ENCODE measurements at regions not wholly inside any gene's neighbourhood (a gene's known extent, or its start where the extent isn't known, plus 50 kb on each side); places are given as distances from the start of the nearest gene placed in this dataset.

GRCh38 chr4:124139044-124139443, 573.5 kb downstream of the ANKRD50 start:
- TF ChIP-seq, protein P1, sequence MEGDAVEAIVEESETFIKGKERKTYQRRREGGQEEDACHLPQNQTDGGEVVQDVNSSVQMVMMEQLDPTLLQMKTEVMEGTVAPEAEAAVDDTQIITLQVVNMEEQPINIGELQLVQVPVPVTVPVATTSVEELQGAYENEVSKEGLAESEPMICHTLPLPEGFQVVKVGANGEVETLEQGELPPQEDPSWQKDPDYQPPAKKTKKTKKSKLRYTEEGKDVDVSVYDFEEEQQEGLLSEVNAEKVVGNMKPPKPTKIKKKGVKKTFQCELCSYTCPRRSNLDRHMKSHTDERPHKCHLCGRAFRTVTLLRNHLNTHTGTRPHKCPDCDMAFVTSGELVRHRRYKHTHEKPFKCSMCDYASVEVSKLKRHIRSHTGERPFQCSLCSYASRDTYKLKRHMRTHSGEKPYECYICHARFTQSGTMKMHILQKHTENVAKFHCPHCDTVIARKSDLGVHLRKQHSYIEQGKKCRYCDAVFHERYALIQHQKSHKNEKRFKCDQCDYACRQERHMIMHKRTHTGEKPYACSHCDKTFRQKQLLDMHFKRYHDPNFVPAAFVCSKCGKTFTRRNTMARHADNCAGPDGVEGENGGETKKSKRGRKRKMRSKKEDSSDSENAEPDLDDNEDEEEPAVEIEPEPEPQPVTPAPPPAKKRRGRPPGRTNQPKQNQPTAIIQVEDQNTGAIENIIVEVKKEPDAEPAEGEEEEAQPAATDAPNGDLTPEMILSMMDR (IDR thresholded peaks at IDR 0.05; ENCODE audit: insufficient read depth, low read depth, low read length, missing control alignments) = no peak
- H3K4me3 ChIP-seq (ENCODE audit: low read depth, low read length) = no peak overlapping the region
- no peak for DNase-seq (ENCODE audit: low read depth)

DNA sequence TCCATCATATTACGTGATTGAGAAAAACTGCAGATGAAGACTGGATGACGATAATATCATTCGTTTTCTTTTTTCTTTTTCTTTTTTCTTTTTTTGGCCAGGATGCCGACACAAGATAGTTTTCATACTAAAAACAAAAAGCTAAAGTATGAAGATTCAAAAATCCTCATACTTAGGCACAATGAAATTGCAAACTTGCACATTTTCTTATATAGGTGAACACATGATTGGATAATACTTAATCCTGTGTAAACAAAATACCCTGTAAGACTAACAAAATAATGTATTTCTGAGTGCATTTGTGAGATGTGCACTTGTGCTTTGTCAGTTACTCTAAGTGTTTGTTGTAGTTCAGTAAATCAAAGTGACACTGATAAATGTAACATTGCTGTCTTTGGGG, 568.9 kb downstream of the ANKRD50 start:
- H3K4me3 ChIP-seq (ENCODE audit: low read depth, low read length) = no peak overlapping the region
- no peak for DNase-seq (ENCODE audit: low read depth)
- TF ChIP-seq, protein P1 (IDR thresholded peaks at IDR 0.05; ENCODE audit: insufficient read depth, low read depth, low read length, missing control alignments) = no peak

- no peak overlapping the region for H3K4me3 ChIP-seq (ENCODE audit: low read depth, low read length)
- no peak for DNase-seq (ENCODE audit: low read depth)
- TF ChIP-seq, protein P1 (IDR thresholded peaks at IDR 0.05; ENCODE audit: insufficient read depth, low read depth, low read length, missing control alignments) = no peak
These were observed 568.3 kb downstream of the ANKRD50 start for GRCh38 chr4:124144238-124144654.

DNA sequence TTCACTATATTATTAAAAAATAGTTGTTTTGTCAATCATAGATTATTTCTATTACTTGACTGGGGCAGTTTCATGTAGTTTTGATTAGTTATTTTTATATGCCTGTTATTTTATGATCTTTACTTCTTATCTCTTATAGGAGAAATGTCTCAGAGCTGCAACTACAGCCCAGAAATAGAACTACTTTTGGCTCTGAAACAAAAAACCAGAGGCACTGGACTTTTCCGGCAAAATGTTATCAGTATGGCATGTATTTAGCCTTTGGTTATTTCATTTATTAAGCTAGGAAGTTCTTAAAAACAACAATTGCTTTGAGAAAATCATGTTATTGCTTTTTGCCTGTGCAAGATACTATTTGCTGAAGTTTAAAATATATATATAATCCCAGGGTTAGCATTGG, 566.5 kb downstream of the ANKRD50 start:
- TF ChIP-seq, protein P1 (IDR thresholded peaks at IDR 0.05; ENCODE audit: insufficient read depth, low read depth, low read length, missing control alignments) = no peak
- no peak for DNase-seq (ENCODE audit: low read depth)
- H3K4me3 ChIP-seq (ENCODE audit: low read depth, low read length) = no peak overlapping the region

DNA sequence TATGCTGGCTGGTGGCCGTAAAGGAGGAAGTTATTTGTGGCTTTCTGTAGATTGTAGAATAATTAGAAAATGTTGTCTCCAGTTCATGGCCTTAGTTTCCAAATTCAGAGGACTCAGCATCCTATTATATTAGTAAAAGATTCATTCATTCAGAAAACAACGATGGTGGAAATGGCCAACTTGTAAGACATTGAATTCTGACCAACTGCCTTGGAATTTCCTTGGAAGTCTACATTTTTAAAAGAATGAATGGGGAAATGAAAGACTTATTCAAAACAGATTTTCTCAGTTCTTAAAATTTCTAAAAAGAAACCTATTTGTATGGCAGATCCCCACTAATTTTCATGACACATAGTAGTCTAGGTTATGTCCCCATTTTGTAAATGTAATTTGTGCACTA, 561.5 kb downstream of the ANKRD50 start:
- no peak overlapping the region for H3K4me3 ChIP-seq (ENCODE audit: low read depth, low read length)
- DNase-seq (ENCODE audit: low read depth) = no peak
- TF ChIP-seq, protein P1 (IDR thresholded peaks at IDR 0.05; ENCODE audit: insufficient read depth, low read depth, low read length, missing control alignments) = no peak

GRCh38 chr4:124152132-124152531, 560.4 kb downstream of the ANKRD50 start:
- no peak for DNase-seq (ENCODE audit: low read depth)
- TF ChIP-seq, protein P1 (IDR thresholded peaks at IDR 0.05; ENCODE audit: insufficient read depth, low read depth, low read length, missing control alignments) = no peak
- no peak overlapping the region for H3K4me3 ChIP-seq (ENCODE audit: low read depth, low read length)

- no peak overlapping the region for H3K4me3 ChIP-seq (ENCODE audit: low read depth, low read length)
- DNase-seq (ENCODE audit: low read depth) = no peak
- TF ChIP-seq, protein P1 (IDR thresholded peaks at IDR 0.05; ENCODE audit: insufficient read depth, low read depth, low read length, missing control alignments) = no peak
These were observed 557.3 kb downstream of the ANKRD50 start for GRCh38 chr4:124155239-124155638.

Measured in GM12865 (cell line).